ENCODE measurements at regions not wholly inside any gene's neighbourhood (a gene's known extent, or its start where the extent isn't known, plus 50 kb on each side); places are given as distances from the start of the nearest gene placed in this dataset.

DNA sequence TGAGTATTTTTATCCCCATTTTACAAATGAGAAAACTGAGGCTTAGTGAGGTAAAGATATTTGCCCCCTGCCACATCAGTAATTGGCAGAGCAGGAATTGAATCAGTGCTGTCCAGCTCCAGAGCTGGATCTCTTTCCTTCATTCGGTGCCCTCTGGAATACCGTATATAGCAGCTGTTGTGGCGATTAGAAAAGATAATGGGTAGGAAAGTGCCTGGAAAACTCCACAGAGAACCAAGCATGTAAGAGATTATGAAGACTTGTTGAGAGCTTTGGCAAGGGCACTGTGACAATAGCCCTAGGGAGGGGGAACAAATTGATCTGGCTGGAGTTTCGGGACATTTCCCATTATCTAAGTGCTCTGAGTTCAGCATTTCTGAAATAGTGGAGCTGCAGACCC, 82.5 kb upstream of the TEAD1 start:
- TF ChIP-seq, protein P1, sequence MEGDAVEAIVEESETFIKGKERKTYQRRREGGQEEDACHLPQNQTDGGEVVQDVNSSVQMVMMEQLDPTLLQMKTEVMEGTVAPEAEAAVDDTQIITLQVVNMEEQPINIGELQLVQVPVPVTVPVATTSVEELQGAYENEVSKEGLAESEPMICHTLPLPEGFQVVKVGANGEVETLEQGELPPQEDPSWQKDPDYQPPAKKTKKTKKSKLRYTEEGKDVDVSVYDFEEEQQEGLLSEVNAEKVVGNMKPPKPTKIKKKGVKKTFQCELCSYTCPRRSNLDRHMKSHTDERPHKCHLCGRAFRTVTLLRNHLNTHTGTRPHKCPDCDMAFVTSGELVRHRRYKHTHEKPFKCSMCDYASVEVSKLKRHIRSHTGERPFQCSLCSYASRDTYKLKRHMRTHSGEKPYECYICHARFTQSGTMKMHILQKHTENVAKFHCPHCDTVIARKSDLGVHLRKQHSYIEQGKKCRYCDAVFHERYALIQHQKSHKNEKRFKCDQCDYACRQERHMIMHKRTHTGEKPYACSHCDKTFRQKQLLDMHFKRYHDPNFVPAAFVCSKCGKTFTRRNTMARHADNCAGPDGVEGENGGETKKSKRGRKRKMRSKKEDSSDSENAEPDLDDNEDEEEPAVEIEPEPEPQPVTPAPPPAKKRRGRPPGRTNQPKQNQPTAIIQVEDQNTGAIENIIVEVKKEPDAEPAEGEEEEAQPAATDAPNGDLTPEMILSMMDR (IDR thresholded peaks at IDR 0.05) = no peak
- no peak for TF ChIP-seq EZH2 (IDR thresholded peaks at IDR 0.05; ENCODE audit: borderline replicate concordance, insufficient read depth, low read depth, low read length, poor library complexity, severe bottlenecking)

Data from B cell (primary cell).